ENCODE measurements at regions not wholly inside any gene's neighbourhood (a gene's known extent, or its start where the extent isn't known, plus 50 kb on each side); places are given as distances from the start of the nearest gene placed in this dataset.

GRCh38 chr5:107112216-107112615, 558.5 kb downstream of the EFNA5 start:
- Mint-ChIP-seq H3K36me3 (ENCODE audit: insufficient read depth, unreplicated experiment) (no peaks in the 10 kb centered on the region), H3K4me3 (ENCODE audit: low read depth, unreplicated experiment) (no peak overlapping the region), H3K27me3 (ENCODE audit: unreplicated experiment) (no peaks in the 10 kb centered on the region), H3K4me1 (ENCODE audit: low read depth, unreplicated experiment) (no peaks in the 10 kb centered on the region), H3K9me3 (ENCODE audit: low read depth, unreplicated experiment) (peaks cover 7% of the 10 kb centered on the region), H3K27ac (ENCODE audit: unreplicated experiment) (no peak overlapping the region)
- CTCF ChIA-PET = no interaction called here
- no TSS peak for BruUV-seq (replicated peaks)
- intact Hi-C loops (cut with micrococcal nuclease; ENCODE audit: unreplicated experiment) = no loop called here
- no peak for TF ChIP-seq CTCF (IDR thresholded peaks at IDR 0.05; ENCODE audit: unreplicated experiment)
- no peak for DNase-seq

GRCh38 chr5:107104040-107104995, 566.4 kb downstream of the EFNA5 start:
- peaks cover 29% of the 10 kb centered on the region for H3K4me1 Mint-ChIP-seq (ENCODE audit: low read depth, unreplicated experiment)
- H3K36me3 Mint-ChIP-seq (ENCODE audit: insufficient read depth, unreplicated experiment) = no peaks in the 10 kb centered on the region
- no peaks in the 10 kb centered on the region for H3K9me3 Mint-ChIP-seq (ENCODE audit: low read depth, unreplicated experiment)
- CTCF ChIA-PET = interaction anchor here (0.7 to 1.6 kb wide), 4 partner anchors 143 to 993 kb away, joined by 3 to 14 read pairs (median 3); no protein-coding TSS in a partner anchor
- peak; percentile 40 for TF ChIP-seq CTCF (IDR thresholded peaks at IDR 0.05; ENCODE audit: unreplicated experiment)
- no peaks in the 10 kb centered on the region for H3K27me3 Mint-ChIP-seq (ENCODE audit: unreplicated experiment)
- no peak overlapping the region for H3K4me3 Mint-ChIP-seq (ENCODE audit: low read depth, unreplicated experiment)
- peak; percentile 53 for DNase-seq
- intact Hi-C loops (cut with micrococcal nuclease; ENCODE audit: unreplicated experiment) = loop anchor here (1.0 to 10.0 kb wide), 6 partner anchors 144 to 568 kb away; no protein-coding TSS in a partner anchor
- peak overlapping the region; percentile 25 for H3K27ac Mint-ChIP-seq (ENCODE audit: unreplicated experiment)
- BruUV-seq (replicated peaks) = no TSS peak

DNA sequence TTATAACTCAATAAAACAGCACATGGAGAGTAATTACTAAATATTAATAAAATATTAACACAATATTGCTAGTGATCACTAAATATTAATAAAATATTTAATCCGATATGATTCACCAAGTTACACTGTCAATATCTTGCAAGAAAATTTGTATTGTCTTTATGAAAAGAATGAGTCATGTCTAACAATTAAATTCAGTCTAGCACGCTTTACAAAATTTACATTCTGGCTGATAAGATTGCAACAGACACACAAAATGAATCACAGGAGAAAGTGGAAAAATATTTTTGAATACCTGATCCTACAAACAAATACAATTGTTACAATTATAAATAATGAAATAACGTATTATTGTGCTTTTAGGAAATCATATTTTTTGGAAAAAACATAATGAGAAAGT, 567.2 kb downstream of the EFNA5 start:
- Mint-ChIP-seq H3K9me3 (ENCODE audit: low read depth, unreplicated experiment) (no peaks in the 10 kb centered on the region), H3K4me1 (ENCODE audit: low read depth, unreplicated experiment) (peaks cover 29% of the 10 kb centered on the region), H3K27ac (ENCODE audit: unreplicated experiment) (no peak overlapping the region), H3K4me3 (ENCODE audit: low read depth, unreplicated experiment) (no peak overlapping the region), H3K27me3 (ENCODE audit: unreplicated experiment) (no peaks in the 10 kb centered on the region), H3K36me3 (ENCODE audit: insufficient read depth, unreplicated experiment) (no peaks in the 10 kb centered on the region)
- no peak for DNase-seq
- TF ChIP-seq CTCF (IDR thresholded peaks at IDR 0.05; ENCODE audit: unreplicated experiment) = no peak
- BruUV-seq (replicated peaks) = no TSS peak
- CTCF ChIA-PET = interaction anchor here (1.6 kb wide), 1 partner anchor 144 kb away, joined by 14 read pairs; no protein-coding TSS in a partner anchor
- intact Hi-C loops (cut with micrococcal nuclease; ENCODE audit: unreplicated experiment) = loop anchor here (5.0 to 10.0 kb wide), 4 partner anchors 249 to 471 kb away; no protein-coding TSS in a partner anchor

DNA sequence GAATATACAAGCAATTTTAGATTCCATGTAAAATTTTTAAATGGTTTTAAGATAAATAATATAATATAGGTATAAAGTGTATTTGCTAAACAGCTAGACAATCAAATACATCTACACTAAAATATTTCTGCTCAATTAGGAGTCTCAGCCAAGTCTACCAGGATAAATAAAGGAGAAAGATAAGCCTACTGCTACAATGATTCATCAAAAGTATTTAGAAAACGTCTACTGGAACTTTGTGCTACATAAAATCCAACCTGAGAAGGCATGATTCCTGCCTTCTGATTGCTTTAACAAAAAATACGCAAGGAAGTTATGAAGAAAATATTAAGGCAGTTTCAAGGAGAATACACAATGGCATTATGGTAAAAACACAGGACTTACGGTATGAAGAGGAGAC, 570.6 kb downstream of the EFNA5 start:
- CTCF ChIA-PET = no interaction called here
- no TSS peak for BruUV-seq (replicated peaks)
- no peak overlapping the region for H3K4me3 Mint-ChIP-seq (ENCODE audit: low read depth, unreplicated experiment)
- intact Hi-C loops (cut with micrococcal nuclease; ENCODE audit: unreplicated experiment) = loop anchor here (5.0 to 10.0 kb wide), 4 partner anchors 252 to 475 kb away; no protein-coding TSS in a partner anchor
- no peak for TF ChIP-seq CTCF (IDR thresholded peaks at IDR 0.05; ENCODE audit: unreplicated experiment)
- H3K27ac Mint-ChIP-seq (ENCODE audit: unreplicated experiment) = peak overlapping the region; percentile 58
- no peaks in the 10 kb centered on the region for H3K27me3 Mint-ChIP-seq (ENCODE audit: unreplicated experiment)
- no peaks in the 10 kb centered on the region for H3K9me3 Mint-ChIP-seq (ENCODE audit: low read depth, unreplicated experiment)
- no peaks in the 10 kb centered on the region for H3K36me3 Mint-ChIP-seq (ENCODE audit: insufficient read depth, unreplicated experiment)
- H3K4me1 Mint-ChIP-seq (ENCODE audit: low read depth, unreplicated experiment) = peaks cover 29% of the 10 kb centered on the region
- DNase-seq = no peak

Measured in Calu3 (cell line).